HEK293 (cell line): ENCODE measurements at regions not wholly inside any gene's neighbourhood (a gene's known extent, or its start where the extent isn't known, plus 50 kb on each side); places are given as distances from the start of the nearest gene placed in this dataset.

Source experiments
- CTCF ChIA-PET: fragments of 350-600 bp; formaldehyde crosslinking; extraction: SDS; loops from one replicate; lab custom pipeline; 2021; ENCODE audit warnings: antibody characterized with exemption; lab: Yijun Ruan, JAX
- POLR2A ChIA-PET: fragments of 300-600 bp; formaldehyde crosslinking; extraction: SDS; loops from one replicate; lab custom pipeline; 2020; ENCODE audit warnings: antibody characterized with exemption, inconsistent platforms; lab: Yijun Ruan, JAX
- H3K27ac ChIP-seq: fragments of 200-500 bp; sonication (Bioruptor generic); 2 replicates; pipeline ENCODE4 v1.5.1; 2014; ENCODE audit warnings: low read depth, low read length, control low read depth, inconsistent platforms; ENCODE audit errors: extremely low read depth
- H3K36me3 ChIP-seq, 2 experiments: fragments of 200-500 bp in 1 of 2; sonication (Bioruptor generic) in 1 of 2; 1 replicate in 1 of 2; 2 replicates in 1 of 2; pipeline ENCODE4 v1.5.1; 2014 to 2017; ENCODE audit warnings: inconsistent platforms in 2 of 2, low read length in 2 of 2; ENCODE audit not compliant: control insufficient read depth in 2 of 2, insufficient read depth in 1 of 2
- H3K4me1 ChIP-seq: fragments of 200-500 bp; sonication (Bioruptor generic); 2 replicates; pipeline ENCODE4 v1.5.1; 2014; ENCODE audit warnings: mild to moderate bottlenecking, low read length, inconsistent platforms; ENCODE audit not compliant: control insufficient read depth, insufficient read depth
- H3K4me3 ChIP-seq: 2 replicates; pipeline ENCODE4 v1.5.1; 2011; ENCODE audit warnings: low read depth, mild to moderate bottlenecking, control low read depth, low read length, moderate library complexity
- H3K9me3 ChIP-seq: fragments of 200-500 bp; sonication (Bioruptor generic); 2 replicates; pipeline ENCODE4 v1.5.1; 2014; ENCODE audit warnings: low read depth, low read length, inconsistent platforms; ENCODE audit not compliant: control insufficient read depth, insufficient read depth
- BCL11B ChIP-seq: fragments of 450-650 bp; formaldehyde crosslinking; IDR thresholded peaks from 2 replicates; pipeline ENCODE4 v1.5.1; 2016; ENCODE audit warnings: low read depth, missing biosample characterization, missing genetic modification characterization
- OSR2 ChIP-seq: fragments of 450-650 bp; formaldehyde crosslinking; IDR thresholded peaks from 2 replicates; pipeline ENCODE4 v1.5.1; 2016; ENCODE audit warnings: missing biosample characterization, missing genetic modification characterization
- ZBTB8A ChIP-seq: fragments of 450-650 bp; formaldehyde crosslinking; IDR thresholded peaks from 2 replicates; pipeline ENCODE4 v1.5.1; 2016; ENCODE audit warnings: missing biosample characterization, missing genetic modification characterization
- ZNF133 ChIP-seq: fragments of 450-650 bp; formaldehyde crosslinking; IDR thresholded peaks from 2 replicates; pipeline ENCODE4 v1.5.1; 2016; ENCODE audit warnings: missing biosample characterization, missing genetic modification characterization
- ZNF169 ChIP-seq: fragments of 450-650 bp; formaldehyde crosslinking; IDR thresholded peaks from 2 replicates; pipeline ENCODE4 v1.5.1; 2016; ENCODE audit warnings: missing biosample characterization, missing genetic modification characterization
- ZNF274 ChIP-seq, 2 experiments: fragments of 200-500 bp in 1 of 2; fragments of 450-650 bp in 1 of 2; sonication (Bioruptor generic) in 1 of 2; formaldehyde crosslinking in 1 of 2; IDR thresholded peaks; 2 replicates each; pipeline versions ENCODE4 v1.5.1 to v1.6.1; 2014 to 2016; ENCODE audit warnings: borderline replicate concordance in 1 of 2, inconsistent platforms in 1 of 2, low read length in 1 of 2, missing biosample characterization in 1 of 2, missing genetic modification characterization in 1 of 2
- ZNF416 ChIP-seq: fragments of 450-650 bp; formaldehyde crosslinking; IDR thresholded peaks from 2 replicates; pipeline ENCODE4 v1.5.1; 2016; ENCODE audit warnings: missing biosample characterization, missing genetic modification characterization
- ZNF654 ChIP-seq: fragments of 450-650 bp; formaldehyde crosslinking; IDR thresholded peaks from 2 replicates; pipeline ENCODE4 v1.5.1; 2016; ENCODE audit warnings: low read depth, missing biosample characterization, missing genetic modification characterization
- ZNF677 ChIP-seq: fragments of 450-650 bp; IDR thresholded peaks from 2 replicates; pipeline ENCODE4 v1.5.0; 2018; ENCODE audit warnings: missing biosample characterization, mild to moderate bottlenecking, missing genetic modification characterization, moderate library complexity
- TF ChIP-seq, protein P1 (sequence below): fragments of 450-650 bp; formaldehyde crosslinking; conservative IDR thresholded peaks from 2 replicates; pipeline ENCODE4 v1.5.1; 2016; ENCODE audit warnings: low read depth, missing biosample characterization, missing genetic modification characterization
- TF ChIP-seq, protein P2 (sequence below): fragments of 450-650 bp; formaldehyde crosslinking; IDR thresholded peaks from 2 replicates; pipeline ENCODE4 v1.5.1; 2016; ENCODE audit warnings: missing biosample characterization, missing genetic modification characterization
- TF ChIP-seq, protein P3 (sequence below): fragments of 450-650 bp; formaldehyde crosslinking; IDR thresholded peaks from 2 replicates; pipeline ENCODE4 v1.5.1; 2016; ENCODE audit warnings: missing biosample characterization, missing genetic modification characterization
- TF ChIP-seq, protein P4 (sequence below): fragments of 450-650 bp; formaldehyde crosslinking; conservative IDR thresholded peaks from 2 replicates; pipeline ENCODE4 v1.5.1; 2016; ENCODE audit warnings: low read depth, missing biosample characterization, missing genetic modification characterization

DNA sequence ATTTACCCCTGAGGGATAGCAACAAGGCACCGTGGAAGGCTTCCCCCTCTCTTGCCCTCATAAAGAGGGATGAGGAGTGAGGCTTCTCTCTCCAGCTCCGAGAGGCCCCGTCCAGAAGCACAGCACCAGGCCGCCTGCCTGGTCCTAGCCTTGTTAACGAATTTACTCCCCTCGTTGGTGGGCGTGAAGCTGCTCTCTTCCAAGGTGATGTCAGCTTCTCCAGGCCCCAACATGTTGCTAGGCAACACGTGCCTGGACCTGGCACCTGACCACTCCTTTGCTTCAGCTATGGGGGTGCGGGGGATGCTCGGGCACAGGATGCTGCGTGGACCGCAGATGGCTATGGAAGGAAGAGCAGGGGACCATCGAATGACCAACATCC, 135.2 kb upstream of the MGMT start (continued):
- TF ChIP-seq, protein P1, sequence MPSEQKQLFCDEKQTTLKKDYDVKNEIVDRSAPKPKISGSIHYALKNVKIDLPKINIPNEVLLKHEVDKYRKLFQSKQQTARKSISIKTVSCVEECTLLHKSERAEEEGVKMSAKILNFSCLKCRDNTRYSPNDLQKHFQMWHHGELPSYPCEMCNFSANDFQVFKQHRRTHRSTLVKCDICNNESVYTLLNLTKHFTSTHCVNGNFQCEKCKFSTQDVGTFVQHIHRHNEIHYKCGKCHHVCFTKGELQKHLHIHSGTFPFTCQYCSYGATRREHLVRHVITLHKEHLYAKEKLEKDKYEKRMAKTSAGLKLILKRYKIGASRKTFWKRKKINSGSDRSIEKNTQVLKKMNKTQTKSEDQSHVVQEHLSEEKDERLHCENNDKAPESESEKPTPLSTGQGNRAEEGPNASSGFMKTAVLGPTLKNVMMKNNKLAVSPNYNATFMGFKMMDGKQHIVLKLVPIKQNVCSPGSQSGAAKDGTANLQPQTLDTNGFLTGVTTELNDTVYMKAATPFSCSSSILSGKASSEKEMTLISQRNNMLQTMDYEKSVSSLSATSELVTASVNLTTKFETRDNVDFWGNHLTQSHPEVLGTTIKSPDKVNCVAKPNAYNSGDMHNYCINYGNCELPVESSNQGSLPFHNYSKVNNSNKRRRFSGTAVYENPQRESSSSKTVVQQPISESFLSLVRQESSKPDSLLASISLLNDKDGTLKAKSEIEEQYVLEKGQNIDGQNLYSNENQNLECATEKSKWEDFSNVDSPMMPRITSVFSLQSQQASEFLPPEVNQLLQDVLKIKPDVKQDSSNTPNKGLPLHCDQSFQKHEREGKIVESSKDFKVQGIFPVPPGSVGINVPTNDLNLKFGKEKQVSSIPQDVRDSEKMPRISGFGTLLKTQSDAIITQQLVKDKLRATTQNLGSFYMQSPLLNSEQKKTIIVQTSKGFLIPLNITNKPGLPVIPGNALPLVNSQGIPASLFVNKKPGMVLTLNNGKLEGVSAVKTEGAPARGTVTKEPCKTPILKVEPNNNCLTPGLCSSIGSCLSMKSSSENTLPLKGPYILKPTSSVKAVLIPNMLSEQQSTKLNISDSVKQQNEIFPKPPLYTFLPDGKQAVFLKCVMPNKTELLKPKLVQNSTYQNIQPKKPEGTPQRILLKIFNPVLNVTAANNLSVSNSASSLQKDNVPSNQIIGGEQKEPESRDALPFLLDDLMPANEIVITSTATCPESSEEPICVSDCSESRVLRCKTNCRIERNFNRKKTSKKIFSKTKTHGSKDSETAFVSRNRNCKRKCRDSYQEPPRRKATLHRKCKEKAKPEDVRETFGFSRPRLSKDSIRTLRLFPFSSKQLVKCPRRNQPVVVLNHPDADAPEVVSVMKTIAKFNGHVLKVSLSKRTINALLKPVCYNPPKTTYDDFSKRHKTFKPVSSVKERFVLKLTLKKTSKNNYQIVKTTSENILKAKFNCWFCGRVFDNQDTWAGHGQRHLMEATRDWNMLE (tag by site-specific recombination), result no peak
- no peak for TF ChIP-seq ZNF169
- TF ChIP-seq, protein P2, sequence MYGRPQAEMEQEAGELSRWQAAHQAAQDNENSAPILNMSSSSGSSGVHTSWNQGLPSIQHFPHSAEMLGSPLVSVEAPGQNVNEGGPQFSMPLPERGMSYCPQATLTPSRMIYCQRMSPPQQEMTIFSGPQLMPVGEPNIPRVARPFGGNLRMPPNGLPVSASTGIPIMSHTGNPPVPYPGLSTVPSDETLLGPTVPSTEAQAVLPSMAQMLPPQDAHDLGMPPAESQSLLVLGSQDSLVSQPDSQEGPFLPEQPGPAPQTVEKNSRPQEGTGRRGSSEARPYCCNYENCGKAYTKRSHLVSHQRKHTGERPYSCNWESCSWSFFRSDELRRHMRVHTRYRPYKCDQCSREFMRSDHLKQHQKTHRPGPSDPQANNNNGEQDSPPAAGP, result no peak
- no peak for TF ChIP-seq ZNF677
- TF ChIP-seq, protein P3, sequence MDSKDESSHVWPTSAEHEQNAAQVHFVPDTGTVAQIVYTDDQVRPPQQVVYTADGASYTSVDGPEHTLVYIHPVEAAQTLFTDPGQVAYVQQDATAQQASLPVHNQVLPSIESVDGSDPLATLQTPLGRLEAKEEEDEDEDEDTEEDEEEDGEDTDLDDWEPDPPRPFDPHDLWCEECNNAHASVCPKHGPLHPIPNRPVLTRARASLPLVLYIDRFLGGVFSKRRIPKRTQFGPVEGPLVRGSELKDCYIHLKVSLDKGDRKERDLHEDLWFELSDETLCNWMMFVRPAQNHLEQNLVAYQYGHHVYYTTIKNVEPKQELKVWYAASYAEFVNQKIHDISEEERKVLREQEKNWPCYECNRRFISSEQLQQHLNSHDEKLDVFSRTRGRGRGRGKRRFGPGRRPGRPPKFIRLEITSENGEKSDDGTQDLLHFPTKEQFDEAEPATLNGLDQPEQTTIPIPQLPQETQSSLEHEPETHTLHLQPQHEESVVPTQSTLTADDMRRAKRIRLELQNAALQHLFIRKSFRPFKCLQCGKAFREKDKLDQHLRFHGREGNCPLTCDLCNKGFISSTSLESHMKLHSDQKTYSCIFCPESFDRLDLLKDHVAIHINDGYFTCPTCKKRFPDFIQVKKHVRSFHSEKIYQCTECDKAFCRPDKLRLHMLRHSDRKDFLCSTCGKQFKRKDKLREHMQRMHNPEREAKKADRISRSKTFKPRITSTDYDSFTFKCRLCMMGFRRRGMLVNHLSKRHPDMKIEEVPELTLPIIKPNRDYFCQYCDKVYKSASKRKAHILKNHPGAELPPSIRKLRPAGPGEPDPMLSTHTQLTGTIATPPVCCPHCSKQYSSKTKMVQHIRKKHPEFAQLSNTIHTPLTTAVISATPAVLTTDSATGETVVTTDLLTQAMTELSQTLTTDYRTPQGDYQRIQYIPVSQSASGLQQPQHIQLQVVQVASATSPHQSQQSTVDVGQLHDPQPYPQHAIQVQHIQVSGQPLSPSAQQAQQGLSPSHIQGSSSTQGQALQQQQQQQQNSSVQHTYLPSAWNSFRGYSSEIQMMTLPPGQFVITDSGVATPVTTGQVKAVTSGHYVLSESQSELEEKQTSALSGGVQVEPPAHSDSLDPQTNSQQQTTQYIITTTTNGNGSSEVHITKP (tag by site-specific recombination), result no peak
- TF ChIP-seq BCL11B, result no peak
- TF ChIP-seq ZBTB8A (tag by site-specific recombination), result no peak
- TF ChIP-seq ZNF654, result no peak
- no peak for TF ChIP-seq ZNF274 (IDR thresholded peaks at IDR 0.05; ENCODE audit: low read length)
- TF ChIP-seq ZNF274 (tag by site-specific recombination; IDR thresholded peaks at IDR 0.05; ENCODE audit: borderline replicate concordance), result no peak

DNA sequence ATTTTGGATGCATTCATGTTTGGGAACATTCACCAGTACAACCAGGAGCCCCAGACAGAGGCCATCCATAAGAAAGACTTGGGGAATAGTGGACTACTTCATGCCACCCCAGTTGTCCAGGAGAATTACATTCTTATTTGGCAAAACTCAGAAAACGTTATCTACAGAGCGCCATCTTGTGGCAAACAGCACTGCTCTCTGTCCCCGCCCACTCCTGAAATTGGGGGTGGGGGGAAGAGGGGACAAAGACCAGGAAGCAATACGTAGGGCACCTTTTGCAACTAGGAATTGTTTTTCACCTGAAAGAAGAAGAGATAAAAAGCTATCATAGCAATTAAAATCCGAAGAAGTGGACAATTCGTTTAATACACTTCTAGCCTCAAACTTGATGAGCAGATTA, 134.6 kb upstream of the MGMT start:
- Histone ChIP-seq H3K4me1 (no peaks in the 10 kb centered on the region), H3K4me3 (no peak overlapping the region), H3K9me3 (no peaks in the 10 kb centered on the region), H3K36me3 (no peaks in the 10 kb centered on the region), H3K27ac (no peak overlapping the region)
- POLR2A ChIA-PET, result no interaction called here
- CTCF ChIA-PET, result interaction anchor here (0.6 to 3.9 kb wide), 17 partner anchors 9 to 586 kb away, joined by 3 to 37 read pairs (median 4); no protein-coding TSS in a partner anchor
- peak; percentile 62 for TF ChIP-seq ZNF654
- TF ChIP-seq OSR2 (tag by site-specific recombination), result no peak
- TF ChIP-seq, protein P4, sequence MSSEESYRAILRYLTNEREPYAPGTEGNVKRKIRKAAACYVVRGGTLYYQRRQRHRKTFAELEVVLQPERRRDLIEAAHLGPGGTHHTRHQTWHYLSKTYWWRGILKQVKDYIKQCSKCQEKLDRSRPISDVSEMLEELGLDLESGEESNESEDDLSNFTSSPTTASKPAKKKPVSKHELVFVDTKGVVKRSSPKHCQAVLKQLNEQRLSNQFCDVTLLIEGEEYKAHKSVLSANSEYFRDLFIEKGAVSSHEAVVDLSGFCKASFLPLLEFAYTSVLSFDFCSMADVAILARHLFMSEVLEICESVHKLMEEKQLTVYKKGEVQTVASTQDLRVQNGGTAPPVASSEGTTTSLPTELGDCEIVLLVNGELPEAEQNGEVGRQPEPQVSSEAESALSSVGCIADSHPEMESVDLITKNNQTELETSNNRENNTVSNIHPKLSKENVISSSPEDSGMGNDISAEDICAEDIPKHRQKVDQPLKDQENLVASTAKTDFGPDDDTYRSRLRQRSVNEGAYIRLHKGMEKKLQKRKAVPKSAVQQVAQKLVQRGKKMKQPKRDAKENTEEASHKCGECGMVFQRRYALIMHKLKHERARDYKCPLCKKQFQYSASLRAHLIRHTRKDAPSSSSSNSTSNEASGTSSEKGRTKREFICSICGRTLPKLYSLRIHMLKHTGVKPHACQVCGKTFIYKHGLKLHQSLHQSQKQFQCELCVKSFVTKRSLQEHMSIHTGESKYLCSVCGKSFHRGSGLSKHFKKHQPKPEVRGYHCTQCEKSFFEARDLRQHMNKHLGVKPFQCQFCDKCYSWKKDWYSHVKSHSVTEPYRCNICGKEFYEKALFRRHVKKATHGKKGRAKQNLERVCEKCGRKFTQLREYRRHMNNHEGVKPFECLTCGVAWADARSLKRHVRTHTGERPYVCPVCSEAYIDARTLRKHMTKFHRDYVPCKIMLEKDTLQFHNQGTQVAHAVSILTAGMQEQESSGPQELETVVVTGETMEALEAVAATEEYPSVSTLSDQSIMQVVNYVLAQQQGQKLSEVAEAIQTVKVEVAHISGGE, result no peak
- TF ChIP-seq, protein P3 (tag by site-specific recombination), result no peak
- TF ChIP-seq ZNF133 (tag by site-specific recombination), result no peak
- TF ChIP-seq ZNF416 (tag by site-specific recombination), result no peak
